Right forelimb (tissue), 1 donor: ENCODE measurements at regions not wholly inside any gene's neighbourhood (a gene's known extent, or its start where the extent isn't known, plus 50 kb on each side); places are given as distances from the start of the nearest gene placed in this dataset.
"Not testable (repeated sequence)": the region's sequence is repeated elsewhere in the genome, so short reads cannot be mapped to it uniquely, and the experiment has no call there.

Source experiments
- DNase-seq: peaks from one replicate; pipeline ENCODE4 v3.0.0-alpha.2; 2018

DNA sequence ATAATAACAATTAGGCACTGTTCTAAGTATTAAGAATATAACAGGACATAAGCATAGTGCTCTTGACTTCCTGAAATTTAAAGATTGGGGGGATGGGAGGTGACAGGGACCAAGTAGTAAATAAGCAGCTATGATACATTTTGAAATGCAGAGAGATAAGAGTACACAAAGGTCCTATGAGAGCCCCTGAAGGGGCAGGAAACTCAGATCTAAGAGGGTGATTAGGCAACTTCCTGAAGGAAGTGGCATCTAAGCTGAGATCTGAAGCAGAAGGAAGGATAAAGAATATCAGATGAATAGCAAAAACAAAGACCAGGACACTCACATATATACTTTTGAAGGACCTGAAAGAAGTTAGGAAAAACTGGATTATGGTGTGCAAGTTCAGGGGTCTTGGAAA is 415.2 kb upstream of the FRG2C start:
- no peak for DNase-seq

DNA sequence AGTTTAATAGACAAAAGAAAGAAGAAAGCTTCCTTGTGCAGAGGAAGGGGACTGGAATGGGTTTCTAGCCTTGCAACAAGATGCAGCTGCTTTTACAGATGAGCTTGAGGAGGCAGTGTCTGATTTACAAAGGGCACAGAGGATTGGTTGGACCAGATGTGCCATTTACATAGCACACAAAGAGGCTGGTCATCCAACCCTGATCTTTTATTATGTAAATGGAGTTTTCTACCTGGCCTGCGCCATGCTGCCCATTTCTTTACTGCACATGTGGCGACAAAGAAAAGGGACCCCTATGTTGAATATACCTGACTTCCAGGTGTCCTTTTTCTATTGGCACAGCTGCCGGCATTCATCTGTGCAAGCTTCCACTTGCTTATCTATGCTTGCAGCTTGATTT is 409.4 kb upstream of the FRG2C start:
- DNase-seq = no peak

DNA sequence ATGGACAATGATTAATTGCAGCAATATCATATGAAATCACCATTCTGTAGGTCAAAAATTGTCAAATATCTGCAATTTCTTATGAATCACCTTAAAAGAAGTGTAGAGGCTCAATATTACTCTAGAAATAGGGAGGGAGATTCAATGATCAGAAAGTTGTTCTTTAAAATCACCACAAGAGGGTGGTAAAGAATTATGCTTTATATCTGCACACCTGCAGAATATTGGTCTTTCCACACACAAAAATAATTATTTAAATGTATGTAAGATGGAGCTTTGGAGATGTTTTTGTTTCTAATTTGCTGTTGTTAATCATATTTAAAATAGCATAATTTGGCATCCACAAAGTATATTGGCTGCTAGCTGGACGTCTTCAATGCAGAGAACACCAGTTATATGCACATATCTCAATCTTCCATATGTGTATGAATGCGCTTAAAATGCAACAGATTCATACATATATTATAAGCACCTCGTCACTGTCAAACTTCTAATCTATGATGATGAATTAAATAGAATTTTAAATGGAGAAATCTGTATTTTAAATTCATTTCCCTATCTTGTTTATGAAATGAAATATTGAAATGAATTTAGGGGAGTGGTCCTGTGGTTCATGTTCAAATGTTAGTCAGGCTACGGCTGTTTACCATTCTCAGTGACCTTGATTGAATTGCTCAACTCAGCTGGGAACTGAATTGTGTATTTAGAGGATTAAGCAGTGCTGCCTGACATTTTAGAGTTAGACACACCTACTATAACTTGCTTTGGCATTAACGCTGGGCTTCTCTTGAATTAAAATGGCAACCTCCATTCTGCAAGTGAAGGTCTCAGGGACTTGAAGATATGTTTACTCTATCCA is 405.1 kb upstream of the FRG2C start:
- not testable (repeated sequence) for DNase-seq

DNA sequence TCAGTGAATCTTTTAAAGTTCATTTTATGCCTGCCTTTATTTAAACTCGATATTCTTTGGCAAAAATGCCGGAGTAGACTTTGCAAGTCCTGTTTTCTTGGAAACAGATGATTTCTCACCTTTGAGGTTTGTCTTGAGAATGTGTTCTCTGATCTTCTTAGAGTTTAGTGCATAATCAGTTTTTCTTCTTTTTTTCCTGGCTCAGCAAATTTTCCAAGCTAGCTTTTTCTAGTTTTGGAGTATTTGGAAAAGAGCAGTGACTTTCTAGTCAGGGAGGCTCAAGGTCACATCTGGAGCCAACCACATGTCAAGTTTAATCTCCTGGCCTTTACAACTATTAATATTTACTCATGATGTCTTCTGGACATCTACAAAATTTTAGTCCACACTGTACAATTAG is 403.2 kb upstream of the FRG2C start:
- not testable (repeated sequence) for DNase-seq

DNA sequence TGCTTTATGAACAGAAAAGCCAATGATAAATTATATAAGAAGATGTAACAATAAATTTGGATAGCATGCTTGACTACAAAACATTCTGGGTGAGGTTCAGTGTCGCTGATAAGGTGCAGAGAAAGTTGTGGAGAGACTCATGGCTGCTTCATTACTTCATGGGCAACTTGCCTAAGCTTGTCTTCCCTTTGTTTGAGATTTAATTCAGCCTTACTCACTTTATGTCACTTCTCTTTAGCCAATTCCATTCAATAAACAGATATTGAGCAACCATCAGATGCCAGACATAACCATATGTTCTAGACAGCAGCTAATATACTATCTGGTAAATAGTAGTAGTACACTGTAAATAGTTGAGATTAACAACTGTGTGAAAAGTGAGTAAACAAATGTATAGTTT is 401.5 kb upstream of the FRG2C start:
- DNase-seq = no peak

DNA sequence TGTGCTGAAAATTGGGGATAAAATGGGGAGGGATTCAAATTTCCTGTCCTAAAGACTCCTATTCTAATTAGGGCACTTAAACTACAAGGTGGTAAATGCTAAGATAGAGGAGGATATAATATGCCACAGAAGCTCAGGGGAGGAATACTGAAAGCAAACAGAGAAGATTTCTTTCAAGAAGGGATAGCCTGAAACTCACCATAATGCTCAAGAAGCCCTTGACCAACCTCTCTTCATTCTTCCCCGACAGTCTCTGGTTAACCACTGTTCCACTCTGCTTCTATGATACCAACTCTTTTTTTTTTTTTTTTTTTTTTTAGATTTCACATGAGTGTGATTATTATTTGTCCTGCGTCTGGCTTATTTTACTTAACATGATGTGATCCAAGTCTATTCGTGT is 398.2 kb upstream of the FRG2C start:
- no peak for DNase-seq

DNA sequence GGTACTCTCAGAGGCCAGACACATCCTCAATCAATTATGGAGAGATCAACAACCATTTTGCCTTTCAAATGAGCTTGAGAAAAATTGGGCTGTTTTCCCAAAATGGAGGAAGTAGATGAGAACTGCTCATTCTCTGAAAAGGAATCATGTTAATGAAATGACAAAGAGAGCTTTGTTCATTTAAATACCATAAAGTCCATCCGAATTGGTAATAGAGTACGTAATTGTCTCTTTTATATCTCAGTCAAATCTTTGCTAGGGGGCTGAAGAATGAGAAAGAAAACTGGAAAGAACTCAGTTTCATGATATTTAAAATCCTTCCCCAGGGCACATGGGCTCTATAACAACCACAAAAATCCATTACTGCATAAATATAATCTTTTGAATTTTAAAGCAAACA is 395.6 kb upstream of the FRG2C start:
- DNase-seq = not testable (repeated sequence)

DNA sequence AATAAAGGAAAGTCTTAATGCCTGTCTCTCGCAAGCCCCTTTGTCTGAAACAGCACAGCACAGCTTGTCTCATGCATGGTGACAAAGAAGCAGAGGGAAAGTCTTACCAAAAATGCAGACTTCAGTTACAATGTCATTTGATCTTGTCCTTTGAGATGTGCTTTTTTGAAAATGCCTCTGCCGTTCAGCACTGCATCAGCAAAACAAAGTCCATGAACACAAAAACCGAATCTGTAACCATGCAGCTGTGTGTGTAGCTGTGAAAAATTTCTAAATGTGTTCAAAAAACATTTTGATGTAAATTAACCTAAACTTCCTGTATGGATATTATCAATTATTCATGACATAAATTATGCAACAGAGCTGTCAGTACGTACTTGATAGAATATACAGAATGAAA is 391.9 kb upstream of the FRG2C start:
- not testable (repeated sequence) for DNase-seq

DNA sequence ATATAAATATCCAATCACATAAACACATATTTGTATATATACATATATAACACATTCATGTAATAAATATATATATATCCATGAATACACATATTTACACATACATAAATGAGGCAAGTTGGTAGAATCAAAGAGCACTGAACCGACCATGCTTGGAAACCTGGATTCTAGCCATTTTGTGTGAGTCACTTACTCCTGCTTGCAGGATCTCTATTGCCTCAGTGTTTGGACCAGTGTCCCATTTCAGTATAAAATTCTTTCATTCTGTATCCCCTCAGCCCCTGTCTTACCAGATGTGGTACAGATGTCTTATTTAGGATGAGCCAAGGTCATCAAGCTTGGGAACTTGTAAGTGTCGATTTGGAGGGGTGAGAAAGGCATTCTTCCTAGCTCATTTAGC is 391.4 kb upstream of the FRG2C start:
- no peak for DNase-seq

DNA sequence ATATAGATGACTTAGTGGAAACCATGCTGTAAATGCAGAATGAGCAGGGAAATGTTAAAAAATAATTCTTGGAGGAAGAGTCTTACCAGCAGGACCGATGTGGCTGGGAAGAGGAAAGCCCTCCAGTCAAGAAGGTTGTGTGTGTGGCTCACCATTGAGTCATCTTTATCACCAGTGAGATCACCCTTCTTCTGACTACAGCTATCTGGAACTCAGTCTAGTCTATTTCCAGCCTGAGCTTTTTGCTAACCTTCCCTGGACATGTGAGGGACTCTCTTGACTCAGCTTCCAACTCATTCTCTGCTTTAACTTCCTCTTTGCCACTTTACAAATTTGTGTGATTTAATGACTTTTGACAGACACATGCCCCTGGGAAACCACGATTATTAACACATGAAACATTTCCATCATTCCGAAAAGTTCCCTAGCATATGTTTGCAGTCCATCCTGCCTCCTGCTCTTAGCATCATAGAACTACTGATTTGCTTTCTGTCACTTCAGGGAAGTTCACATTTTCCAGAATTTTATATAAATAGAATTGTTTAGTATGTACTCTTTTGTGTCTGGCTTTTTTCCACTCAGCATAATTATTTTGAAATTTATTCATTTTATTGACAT is 378.5 kb upstream of the FRG2C start:
- DNase-seq = not testable (repeated sequence)

DNA sequence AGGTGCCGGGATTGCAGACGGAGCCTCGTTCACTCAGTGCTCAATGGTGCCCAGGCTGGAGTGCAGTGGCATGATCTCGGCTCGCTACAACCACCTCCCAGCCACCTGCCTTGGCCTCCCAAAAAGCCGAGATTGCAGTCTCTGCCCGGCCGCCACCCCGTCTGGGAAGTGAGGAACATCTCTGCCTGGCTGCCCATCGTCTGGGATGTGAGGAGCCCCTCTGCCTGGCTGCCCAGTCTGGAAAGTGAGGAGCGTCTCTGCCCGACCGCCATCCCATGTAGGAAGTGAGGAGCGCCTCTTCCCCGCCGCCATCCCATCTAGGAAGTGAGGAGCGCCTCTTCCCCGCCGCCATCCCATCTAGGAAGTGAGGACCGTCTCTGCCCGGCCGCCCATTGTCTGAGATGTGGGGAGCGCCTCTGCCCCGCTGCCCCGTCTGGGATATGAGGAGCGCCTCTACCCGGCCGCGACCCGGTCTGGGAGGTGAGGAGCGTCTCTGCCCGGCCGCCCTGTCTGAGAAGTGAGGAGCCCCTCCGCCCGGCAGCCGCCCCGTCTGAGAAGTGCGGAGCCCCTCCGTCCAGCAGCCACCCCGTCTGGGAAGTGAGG is 375.1 kb upstream of the FRG2C start:
- not testable (repeated sequence) for DNase-seq

DNA sequence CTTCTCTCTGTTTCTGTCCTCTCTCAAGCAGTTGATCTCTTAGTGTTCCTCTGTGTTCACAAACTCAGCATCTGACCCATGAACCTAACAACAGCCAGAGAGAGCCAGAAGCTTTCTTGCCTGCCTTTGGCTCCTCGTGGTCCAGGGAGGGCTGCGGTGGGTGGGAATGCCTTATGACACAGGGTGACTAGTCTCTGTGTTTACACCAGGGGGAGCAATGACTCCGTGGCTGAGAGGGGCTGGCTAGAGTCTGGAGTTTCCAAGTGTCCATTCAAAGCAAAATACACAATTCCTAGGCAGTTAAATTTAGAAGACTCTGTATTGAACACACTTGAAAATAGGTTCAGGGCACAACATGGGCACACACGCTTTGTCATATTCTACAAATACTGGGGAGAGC is 370.0 kb upstream of the FRG2C start:
- peak; percentile 65 for DNase-seq

DNA sequence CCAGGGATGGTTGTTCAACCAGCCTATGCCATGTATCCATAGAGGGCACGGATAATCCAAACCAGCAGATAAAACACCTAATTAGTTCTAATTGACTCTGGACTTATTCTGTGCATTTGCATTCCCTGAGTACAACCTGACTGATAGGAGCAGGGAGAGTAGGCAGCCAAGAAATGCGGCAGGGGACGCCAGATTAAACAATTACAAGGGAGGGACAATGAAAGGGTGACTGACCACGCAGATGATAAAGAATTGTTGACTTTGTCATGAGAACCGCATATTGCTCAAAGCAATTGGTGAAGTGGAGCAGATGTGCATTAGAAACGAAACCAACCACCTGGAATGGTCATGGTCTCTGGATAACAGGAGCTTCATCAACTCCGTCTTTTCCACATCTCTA is 369.1 kb upstream of the FRG2C start:
- DNase-seq = no peak

DNA sequence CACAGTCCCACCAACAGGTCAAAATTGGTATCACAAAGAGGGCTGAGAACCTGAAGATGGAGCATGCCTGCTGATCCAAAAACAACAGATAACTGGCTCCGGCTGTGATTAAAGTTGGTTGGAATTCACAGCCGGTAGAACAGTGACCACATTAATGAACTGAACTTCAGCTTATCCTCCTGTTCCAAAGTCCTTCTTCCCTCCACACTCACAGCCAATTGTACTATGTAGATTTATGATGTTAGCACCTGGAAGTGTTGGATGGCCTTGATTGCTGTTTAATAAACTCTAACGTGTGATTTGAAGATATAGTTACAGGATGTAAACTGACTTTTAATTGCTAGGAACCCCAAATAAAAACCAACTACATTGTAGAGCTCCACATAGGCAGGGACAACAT is 367.3 kb upstream of the FRG2C start:
- DNase-seq = no peak

DNA sequence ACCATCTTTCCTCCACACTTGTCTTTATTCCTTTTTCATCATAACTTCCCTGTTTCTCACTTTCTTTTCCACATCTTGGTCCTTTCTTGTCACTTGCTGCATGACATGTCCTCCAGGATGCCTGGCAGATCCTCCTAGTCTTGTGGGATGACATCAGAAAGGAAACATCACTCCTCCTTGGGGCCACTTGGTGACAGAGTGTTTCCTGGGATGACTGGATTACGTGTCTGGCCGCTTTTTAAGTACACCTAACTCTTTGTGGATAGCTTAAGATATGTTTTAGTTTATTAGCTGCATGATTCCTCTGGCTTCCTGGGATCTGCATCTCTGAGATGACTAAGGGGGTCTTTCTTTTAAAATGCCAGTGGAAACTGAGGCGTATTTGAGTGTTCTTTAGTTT is 363.5 kb upstream of the FRG2C start:
- no peak for DNase-seq

DNA sequence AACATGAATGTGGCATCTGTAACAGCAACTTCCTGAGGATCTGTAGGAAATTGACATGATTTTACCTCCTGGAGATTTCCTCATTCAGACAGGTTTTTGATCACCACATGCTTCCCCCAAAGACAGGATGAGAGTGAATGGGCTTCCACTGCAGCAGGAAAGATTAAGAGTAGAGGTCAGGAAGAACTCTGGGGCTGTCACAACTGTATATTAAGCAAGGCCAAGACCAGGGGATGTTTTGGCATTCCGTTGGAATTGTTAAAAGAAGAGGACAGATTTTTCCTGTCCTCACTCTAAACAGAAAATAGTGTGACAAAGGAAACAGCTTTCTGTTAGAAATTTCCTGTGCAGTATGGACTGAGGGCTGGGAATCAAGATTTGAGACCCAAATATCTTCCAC is 363.1 kb upstream of the FRG2C start:
- DNase-seq = not testable (repeated sequence)

DNA sequence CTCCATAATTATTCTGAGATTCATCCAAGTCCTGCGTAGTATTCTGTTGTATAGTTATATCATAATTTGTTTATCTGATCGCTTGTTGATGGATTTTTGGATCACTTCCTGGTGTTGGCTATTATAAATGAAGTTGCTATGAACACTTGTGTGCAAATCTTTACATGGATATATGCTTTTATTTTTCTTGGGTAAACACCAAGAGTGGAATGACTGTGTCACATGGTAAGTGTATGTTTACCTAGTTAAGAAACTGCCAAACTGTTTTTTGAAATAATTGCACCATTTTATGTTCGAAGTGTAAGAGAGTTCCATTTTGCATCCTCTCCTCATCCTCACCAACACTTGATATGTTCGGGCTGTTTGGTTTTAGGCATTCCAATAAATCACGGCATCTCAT is 360.4 kb upstream of the FRG2C start:
- no peak for DNase-seq

DNA sequence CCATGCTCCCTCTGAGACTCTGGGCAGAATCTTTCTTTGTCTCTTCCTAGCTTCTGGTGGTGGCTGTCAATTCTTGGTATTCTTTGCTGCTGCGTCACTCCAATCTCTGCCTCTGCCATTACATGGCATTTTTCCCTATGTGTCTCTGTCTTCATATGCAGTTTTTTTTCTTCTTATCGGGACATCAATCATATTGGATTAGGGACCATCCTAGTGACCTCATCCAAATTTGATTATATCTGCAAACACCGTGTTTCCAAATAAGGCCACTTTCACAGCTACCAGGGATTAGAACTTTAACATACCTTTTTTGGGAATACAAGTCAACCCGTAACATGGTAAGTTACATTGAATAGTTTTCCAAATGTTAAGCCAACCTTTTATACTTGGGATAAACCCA is 358.2 kb upstream of the FRG2C start:
- DNase-seq = no peak

DNA sequence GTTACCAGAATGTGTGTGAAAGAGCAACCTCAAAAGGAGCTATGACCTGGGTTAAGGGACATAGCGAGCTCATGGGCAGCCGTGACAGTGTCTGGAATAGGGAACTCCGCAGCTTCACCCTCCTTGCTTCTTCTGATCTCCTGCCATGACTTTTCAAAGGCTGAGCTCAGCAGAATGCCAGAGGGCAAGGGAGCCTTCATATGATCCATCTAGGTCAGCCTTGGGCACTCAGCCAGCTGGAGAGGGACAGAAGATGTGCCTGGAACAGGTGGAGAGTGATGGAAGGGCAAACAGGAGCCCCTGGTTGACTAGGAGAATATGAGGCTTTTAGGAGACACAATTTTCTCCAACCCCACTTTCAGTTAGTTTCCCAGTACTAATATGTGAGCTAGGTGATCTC is 352.8 kb upstream of the FRG2C start:
- not testable (repeated sequence) for DNase-seq

DNA sequence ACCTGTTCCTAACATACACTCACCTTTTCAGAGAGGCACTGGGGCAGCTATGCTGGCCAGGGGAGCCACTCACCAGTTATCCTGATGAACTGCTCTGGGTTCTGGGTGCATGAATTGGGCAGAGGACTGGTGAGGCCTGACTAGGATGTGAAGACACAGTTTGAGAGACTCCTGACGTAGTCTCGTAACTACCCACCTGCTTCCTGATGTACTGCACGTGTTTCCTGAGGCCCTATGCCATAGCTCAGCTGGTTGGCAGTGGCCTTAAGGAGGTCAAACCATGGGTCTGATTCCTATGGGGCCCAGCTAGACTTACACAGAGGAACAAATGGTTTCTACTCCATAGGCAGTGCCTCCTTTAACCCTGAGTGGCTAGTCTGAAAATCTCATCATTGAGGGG is 351.7 kb upstream of the FRG2C start:
- DNase-seq = not testable (repeated sequence)

DNA sequence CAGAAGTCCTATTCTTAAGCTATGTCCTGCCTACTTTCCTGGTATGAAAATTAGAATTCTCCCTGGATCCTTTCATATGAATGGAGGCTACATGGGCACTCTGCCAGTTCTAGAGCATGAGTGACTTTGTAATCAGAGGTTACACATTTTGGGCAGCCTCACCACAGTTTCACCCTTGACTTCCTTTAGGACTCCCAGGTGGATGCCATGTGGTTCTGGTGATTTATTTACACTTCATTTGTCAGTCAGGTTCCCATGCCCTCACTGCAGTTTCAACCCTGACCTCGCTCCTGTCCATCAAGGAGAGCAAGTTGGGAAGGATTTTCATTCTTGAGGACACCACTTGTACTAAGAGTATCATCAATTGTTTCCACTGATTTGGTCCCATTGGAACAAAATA is 344.4 kb upstream of the FRG2C start:
- DNase-seq = not testable (repeated sequence)

DNA sequence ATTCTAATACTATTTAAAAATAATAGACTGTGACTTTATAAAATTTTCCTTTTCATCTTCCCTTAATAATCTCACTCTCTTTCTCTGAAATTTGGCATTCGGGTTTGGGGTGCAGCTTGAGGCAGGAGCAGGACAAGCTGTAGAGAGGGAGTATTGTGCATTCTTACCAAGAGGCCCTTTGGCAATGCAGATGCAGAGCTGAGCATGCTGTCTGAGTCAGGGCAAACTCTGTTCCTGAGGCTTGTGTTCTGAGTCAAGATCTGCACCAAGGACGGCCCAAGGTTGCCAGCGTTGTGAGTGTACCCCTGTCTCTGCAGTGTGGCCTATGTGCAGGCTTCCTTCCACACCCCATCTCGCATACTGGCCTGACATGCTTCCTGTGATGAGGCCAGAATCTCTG is 343.8 kb upstream of the FRG2C start:
- DNase-seq = no peak

DNA sequence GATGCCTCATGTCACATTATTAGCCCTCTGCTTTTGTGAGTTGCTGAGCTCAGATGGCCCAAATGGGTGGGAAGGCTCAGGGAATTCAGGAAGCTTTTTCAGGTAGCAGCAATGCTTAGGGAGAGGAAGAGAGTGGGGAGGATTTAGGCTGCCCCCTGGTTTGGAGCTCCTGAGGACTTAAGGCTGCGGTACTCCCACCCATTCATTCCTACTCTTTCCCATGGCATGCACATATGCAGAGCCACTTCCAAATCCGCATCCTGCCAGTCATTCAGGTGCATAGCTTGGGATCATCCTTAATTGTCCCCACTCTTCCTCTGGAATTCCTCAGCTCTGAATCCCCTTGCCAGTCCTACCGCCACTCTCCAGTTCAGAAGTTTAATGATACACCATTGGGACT is 343.1 kb upstream of the FRG2C start:
- DNase-seq = no peak

DNA sequence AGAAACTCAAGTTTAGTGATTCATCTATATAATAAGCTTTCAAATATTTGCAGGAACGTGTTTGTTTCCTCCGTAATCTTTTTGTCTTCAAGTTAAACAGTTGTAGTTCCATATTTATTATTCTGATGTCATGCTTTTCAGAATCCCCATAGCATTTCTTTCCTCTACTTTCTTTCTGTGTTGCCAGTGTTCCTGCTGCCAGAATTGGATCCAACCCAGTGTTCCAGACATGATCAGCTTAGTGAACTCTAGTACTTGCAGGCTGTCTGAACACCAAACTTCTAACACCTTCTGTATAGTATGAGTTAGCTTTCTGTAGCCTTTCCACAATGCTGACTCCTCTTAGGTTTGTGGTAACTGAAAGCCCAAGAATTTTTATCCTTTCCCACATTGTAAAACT is 340.2 kb upstream of the FRG2C start:
- not testable (repeated sequence) for DNase-seq
